Activated CD8-positive, alpha-beta memory T cell treated with anti-CD3 and anti-CD28 coated beads, Interleukin-2, amount 50 U/mL, for 4 hours (primary cell): ENCODE measurements at regions not wholly inside any gene's neighbourhood (a gene's known extent, or its start where the extent isn't known, plus 50 kb on each side); places are given as distances from the start of the nearest gene placed in this dataset.

Experiments
- DNase-seq: peaks from one replicate; pipeline ENCODE4 v3.0.0-alpha.2; 2020

DNA sequence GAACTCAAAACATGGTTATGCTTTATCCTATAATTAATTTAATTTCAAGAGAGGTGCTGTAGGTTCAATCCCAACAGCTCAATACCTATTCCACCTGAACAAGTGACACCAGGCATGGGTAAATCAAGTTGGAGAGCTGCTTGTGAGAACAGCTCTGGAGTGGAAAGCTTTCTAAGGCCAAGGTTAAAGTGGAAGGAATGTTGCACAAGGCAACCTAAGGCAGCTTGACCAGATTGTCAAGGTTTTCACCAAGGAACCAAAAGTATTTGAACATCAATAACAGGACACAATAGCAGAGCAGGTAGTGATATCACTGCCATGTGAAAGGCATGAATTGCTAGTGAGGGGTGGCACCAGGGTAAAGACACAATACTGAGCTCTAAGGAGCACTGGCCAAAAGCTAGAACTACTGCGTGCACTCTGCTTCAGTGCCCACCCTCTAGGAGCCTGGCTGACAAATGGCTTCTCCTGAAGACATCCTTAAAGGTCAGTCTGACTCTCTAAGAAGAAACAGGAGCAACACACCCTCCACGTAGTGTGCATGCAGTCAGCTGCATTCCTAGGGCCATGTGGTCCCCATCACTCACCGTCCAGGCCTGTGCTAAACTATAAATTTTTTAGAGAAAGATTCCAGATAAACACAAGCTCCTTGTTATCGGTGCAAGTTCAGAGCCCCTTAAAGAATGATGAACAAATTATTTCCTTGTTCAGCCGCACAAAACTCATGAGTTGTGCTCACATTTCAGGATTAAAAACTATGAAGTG lies 677.7 kb upstream of the KLF4 start:
- no peak for DNase-seq

DNA sequence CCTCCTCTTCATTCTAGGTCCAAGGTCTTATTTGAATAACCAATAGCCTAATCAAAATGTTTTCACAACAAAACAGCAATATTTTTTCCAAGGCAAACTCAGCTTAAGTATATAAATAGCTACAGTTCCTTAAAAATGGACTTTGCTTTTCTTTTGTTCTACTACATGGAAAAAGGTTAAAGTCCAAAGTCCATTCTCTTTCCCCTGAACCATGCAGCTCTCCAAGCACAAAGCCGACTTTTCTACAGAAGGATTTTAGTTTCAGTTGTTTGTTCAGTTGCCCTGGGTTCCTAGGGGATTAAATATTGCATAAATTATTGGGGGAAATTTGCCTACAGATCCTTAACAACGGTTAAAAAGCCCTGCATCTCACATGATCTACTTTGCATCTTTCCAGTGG lies 677.0 kb upstream of the KLF4 start:
- no peak for DNase-seq

DNA sequence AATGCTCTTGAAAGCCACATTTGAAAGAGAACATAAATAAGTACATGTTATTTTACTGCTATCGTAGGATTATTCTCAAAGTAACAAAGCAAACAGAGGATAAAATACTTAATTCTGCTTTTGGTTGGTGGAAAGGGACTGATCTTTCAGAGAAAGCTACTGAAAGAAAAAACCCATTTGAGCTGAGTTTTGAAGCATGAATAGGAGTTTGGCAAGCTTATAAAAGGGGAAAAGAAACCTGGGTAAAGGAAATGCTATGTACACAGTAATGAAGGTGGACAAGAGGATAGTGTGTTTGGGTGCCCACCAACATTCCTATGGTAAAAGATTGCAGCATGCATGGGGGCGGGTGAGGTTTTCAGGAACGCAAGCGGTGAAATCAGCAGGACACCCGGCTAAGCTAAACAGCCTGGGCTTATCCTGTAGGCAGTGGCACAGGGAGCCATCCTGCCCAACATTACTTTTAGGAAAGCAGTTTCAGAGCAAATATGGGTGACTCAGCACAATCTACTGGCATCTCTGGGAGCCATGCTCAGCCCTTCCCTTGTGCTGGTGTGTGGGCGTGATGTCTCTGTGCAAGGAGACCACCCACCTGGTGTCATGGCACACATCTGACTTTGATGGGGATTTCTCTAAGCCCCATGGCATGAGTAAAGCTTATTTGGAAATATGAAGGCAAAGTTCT lies 673.9 kb upstream of the KLF4 start:
- no peak for DNase-seq

DNA sequence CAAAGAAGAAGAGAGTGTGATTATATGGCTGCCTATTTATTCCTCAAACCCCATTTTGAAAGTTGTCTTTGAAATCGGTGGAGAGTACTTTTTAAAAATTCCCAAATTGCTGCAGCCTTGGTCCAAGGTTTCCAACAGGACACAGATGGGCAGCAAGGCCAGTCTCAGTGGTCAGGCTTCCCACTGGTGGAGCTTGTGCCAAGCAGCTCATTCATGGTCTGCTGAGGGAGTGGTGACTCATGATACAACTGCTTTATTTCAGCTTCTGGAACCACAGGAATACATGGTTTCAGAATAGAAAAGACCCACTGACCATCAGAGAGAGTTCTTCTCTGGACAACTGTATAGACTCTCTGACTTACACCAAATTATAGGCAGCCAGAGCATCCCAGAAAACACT lies 673.1 kb upstream of the KLF4 start:
- DNase-seq = no peak

DNA sequence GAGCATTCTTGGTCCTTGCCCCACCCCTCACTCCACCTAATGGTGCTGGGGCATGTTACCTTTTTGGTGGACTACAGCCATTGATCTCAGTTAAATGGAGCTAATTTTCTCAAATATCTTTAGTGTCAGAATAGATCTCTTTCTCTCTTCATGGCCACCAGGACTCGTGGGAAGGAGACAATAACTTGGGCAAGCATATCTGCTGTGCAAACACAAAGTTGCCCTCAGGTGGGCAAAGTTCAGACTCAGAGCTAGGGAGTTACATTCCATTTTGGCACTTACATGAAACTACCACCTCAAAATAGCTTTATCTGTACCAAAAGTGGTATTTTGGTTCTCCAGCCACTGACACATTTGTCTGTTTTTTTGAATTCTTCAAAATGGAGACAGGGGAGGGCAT lies 671.9 kb upstream of the KLF4 start:
- no peak for DNase-seq

DNA sequence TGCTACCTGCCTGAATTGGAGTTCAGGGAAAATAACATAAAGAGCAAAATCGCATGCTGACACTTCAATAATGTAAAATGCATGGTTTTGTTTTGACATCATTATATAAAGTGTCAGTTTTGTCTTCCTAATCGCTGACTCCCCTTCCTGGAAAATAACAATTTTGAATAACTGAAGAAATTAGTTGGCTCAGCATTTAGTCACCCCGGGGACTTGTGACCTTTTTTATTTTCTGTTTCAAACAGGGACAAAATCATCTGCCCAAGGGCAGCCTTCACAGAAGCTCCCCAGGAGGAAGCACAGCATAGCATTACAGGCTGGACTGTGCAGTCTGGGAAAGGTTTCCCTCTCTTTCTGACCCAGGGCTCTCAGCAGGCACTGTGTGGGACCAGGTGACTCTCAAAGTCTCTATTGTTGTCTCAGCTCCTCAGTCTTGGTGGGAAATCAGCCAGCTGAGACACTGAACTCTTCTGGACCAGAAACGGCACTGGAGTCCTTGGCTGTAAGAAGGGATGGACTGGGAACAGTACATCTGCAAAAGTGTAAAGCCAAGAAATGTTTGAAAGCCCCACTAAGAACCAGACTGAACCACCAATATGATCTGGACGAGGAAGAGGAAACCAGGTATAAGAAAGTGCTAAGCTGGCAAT lies 671.3 kb upstream of the KLF4 start:
- DNase-seq = no peak

DNA sequence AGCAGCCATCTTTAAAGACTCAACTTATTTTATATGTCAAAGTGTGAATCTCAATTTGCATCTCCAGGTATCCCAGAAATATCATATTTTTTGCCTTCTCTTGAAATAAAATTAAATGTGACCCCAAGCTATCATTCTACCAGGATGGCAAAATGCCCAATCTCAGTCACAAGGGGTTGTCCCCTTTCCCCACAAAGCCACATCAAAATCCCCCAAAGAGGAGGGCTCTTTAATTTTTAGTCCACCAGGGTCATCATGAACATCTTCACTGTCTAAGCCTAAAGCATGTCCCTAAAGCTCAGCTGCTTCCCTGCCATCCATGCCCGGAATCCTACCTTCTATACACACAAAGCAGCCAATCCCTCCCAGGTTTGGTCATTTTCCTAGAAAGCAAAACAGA lies 670.5 kb upstream of the KLF4 start:
- DNase-seq = no peak

DNA sequence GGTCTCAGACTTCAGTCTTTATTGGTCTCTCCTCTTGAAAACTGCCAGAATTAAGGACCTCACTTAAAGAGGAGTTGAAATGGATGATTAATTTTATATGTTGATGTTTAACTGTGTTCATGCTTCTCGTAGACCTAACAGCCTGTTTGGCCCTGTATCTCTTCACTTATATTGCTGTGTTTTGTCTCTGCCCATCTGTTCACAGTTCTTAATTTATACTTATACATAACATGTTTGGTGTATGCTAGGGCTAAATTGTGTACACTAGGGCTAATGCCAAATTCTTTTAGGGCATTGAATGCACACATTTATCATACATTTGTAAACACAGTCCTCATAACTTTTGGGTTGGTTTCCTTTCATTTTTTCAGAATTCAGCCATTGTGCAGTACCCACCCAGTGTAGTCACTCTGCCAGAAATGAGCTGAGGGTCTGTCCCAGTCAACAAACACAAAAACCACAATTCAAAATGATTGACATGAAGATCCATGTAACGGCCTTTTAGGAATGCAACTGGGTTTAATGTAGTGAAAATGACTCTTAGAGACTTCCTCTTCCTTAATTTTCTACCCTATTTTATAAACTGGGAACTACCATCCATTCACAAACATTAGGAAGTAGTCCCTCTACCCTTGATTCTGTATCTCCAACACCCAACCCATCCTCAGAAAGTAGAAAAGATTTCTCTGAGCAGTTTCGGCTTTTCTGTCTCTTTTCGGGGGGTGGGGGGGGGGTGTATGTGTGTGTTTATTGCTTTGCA lies 668.8 kb upstream of the KLF4 start:
- DNase-seq = no peak

DNA sequence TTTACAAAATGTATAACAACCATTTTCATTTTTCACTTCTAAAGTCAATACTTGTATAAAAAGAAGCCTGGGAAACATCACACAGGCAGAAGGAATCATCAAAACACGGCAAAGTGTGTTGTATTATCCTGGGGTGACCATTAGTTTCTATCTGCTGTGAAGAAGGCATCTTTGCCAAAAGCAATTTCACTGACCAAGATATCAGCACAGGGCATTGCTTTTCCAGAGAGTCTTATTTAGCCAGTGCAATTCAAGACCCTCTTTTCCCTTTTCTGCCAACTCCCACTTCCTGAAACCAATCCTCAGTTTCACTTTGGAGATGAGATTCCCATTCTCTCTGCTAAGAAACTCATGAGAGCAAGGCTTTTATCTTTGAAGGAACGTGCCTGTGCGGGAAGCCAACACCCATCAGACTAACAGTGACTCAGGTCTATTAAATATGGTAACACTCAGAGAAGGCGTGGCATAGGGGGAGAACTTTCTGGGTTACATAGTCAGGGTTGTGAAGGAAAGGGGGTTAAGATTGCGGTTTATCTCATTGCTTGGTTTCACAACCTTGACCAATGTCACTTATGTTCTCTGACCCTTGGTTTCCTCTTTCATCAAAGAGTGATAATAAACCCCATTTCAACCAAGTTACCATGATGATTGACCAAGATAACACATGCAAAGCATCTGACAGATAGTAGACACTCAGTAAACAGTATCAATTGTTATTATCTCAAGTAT lies 666.9 kb upstream of the KLF4 start:
- no peak for DNase-seq

DNA sequence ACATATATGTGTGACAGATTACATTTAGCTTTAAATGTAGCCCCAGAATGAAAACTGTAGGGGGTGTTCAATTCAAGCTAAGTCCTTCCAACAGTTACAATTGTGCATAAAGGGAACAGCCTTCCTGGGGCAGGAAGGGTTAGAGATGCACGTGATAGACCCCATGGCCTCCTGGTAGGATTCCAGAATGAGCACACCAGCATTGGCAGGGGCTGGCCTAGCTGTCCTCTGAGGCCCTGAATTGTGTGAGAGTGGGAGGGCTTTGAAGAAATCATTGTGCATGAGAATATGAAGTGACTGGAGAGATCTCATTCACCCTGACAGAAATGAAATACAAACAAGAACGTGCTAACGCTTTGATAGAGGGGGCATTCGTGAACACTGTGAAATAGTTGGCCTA lies 663.8 kb upstream of the KLF4 start:
- no peak for DNase-seq

DNA sequence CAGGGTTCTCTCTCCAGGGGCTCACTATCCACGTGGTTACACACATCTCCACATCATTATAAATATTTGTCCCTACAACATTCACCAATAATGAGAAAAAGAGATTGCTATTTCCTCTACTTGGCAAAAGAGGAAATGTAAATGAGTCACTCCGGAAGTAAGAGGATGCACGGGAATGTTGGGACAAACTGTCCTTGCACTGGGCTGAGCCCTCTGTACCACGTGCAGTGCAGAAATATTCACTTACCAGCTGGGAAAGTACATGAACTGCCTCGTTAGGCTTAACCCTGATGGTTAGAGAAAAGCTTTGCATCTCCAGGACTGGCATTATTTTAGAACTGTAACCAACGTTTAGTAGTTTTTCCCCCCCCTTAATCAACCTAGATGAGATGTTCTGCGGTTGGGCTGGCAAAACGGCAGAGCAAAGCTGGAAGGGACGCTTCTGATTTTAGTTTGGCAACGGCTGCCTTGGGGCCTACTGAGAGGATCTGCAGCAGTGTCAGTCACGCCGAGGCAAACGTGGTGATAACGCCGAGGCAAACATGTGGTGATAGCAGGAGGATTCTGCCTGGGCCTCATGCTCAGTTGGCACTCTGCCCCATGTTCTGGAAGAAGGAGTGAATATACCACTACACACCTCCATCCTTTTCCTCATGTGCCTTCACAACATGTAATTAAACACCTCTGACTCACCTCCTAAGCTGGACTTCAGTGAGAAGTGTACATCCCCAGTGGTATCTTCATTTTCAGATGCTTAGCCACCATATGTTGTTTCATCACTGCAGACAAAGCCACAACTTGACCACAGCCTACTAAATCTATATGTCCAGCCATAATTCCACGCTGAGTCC lies 661.4 kb upstream of the KLF4 start:
- DNase-seq = no peak

DNA sequence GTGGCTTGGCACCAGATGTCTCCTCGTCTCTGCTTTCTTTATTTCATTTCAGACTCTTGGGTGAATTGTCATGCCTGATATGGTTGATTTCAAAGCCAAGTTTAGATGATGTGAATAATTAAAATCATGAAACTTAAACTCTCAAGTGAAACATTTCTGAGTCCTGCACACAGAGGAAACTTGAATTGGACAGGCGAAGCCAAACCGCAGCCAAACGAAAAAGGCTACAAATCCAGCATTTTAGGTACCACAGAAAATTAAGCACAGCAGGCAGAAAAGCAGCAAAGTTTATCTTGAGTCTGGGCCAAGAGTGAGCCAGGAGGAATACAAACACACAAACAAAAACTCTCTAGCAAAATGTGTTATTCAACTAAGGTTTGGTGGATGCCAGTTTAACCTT lies 659.8 kb upstream of the KLF4 start:
- DNase-seq = no peak

DNA sequence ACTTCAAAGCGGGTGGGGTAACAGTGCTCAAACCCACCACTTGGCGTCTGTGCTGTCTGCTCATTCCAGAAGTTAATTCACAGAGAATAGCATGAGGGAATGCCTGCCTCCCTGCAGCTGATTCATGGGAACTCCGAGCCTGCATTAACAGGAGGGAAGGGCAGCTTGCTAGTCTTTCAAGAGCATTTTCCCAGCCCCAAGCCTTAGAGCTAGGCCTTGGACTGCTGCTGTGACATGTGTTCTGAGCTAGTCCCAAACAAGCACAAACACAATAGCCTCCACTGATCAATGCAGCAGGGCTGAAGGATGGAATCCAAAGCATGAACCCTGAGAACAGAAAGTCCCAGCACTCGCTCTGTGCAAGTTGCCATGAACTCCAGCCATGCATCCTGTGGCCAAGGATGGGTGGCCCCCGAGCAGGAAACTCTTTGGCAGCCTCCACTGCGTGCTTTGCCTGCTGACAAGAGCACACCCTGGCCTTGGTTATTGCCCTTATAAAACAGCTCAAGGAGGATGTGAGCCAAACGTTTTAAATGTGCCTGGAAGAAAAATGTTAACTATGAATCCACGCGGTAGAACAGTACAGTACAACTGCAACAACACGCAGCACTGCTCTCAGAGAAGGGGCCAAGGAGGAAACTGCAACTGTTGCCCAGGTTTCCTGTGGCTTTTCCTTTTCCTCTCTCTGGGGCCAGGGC lies 653.1 kb upstream of the KLF4 start:
- no peak for DNase-seq

DNA sequence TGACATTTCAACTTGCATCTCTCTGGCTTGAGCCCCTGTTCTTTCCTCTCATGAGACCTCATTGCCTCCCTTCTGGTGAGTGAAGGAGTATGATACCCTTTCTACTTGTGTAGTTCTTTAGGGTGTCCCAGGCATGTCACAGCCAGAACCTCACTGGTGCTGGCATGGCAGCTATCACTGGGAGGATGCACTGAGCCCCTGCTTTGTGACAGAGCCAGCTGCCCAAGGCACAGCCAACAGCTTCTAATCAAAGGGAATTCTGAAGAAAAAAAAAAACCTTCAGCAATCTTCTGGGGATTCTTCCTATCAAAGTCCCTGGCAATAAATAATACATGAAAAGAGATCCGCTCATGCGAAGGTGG lies 652.6 kb upstream of the KLF4 start:
- no peak for DNase-seq

DNA sequence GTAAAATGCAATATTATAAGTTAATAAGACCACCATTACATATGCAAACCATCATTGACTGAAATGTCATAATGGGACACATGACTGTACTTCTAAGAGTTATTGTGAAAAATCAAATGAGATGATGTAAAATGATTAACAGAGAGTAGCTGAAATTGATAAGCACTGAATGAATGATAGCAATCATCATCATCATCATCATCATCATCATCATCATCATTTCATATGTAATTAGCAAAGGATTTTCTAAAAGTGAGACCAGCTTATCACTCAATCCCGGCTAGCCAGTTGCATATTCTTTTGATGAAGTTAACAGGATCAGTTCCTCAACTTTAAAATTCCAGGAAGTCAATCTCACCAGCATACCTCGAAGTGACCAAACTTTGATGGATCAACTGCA lies 650.3 kb upstream of the KLF4 start:
- DNase-seq = no peak

DNA sequence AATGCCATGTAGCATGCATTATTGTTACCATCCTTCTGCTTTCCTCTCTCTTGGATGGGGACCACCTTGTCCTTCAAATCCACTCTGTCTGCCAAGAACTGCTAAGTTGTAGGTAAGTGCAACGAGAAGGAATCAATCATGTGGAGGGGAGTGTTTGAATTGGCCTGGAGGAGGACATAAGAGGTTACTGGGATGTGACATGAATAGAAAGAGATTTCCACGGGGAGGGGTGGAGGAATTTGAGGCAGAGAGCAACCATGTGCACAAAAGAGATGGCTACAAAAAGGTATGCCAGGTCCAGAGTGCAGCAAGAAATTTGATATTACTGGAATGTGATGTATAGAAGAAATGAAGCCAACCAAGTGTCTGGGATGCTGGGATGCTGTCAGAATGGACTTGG lies 648.9 kb upstream of the KLF4 start:
- DNase-seq = no peak

DNA sequence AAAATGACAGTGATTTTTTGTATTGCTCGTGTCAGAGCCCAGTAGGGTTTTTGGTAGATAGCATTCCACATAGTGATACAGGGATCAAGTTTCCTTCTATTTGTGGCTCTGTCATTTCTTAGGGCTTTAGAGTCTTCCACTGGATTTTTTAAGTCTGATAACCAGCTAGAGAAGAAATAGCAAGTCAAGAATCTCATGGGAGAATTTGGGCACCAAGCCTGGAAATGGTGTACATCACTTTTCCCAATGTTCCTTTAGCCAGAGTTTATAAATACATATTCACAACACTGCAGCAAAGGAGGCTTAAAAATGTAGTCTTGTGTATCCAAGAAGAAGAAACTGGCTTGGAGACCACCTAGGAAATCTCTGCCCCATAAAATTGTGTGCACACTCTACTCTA lies 647.1 kb upstream of the KLF4 start:
- DNase-seq = no peak

DNA sequence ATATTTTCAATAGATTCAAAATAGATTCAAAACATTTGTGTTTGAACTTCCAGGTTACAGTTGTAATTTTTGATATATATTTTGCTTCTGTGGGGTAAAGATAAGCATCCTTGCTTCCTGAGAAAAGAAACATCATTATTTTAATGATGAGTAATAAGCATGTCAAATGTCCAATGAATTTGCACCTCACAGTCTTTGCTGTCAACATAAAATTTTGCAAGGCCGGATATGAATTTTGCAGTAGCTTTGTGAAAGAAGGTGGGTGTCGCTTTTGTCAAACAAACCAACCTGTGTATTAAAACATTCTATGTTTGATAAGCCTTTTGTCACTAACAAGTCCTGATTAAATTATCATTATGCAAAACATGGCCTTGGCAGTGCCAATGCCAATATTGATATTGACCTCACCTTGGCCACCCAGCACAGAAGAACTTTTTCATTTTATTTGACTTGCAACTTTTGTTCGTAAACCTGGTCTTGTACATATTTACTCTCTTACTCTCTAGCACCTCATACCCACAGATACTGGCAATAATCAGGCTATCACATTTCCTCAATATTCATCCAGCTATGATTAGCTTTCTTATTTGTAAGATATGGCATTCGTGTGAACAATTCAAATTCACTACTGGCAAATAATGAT lies 645.0 kb upstream of the KLF4 start:
- DNase-seq = no peak

DNA sequence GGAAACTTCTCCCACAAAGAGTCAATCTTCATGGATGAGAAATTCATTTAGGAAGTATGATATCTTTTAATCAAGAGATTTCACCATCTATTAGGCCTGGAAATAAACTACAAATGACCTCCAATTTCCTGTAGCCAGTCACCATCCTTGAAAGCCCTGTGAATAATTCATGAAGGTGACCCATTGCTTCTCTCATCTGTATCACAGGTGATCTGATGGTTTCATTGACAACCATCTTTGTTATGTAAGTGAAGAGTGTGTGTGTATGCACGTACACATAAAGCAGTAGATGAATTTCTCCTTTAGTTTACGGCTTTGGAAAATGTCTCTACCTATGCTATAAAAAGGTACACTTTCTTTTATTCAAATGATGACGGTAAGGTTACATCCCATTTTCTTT lies 644.1 kb upstream of the KLF4 start:
- no peak for DNase-seq

DNA sequence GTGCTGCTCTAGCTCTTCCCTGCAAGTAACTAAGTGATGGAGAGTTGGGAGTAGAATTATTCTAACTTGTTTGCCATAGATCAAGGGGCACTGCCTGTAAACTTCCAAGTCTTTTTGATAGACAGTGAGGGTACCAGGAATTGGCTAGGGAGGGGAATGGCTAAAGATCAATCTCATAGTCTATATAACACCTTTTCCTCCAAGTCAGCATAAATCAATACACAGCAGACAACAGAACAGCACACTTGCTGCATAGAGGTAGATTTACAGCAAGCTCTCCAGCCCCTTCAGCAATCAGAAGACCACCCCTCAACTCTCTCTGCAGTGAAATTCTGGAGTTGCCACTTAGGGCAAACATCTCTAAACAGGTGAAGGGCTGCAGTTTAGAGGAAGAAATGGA lies 643.5 kb upstream of the KLF4 start:
- no peak for DNase-seq

DNA sequence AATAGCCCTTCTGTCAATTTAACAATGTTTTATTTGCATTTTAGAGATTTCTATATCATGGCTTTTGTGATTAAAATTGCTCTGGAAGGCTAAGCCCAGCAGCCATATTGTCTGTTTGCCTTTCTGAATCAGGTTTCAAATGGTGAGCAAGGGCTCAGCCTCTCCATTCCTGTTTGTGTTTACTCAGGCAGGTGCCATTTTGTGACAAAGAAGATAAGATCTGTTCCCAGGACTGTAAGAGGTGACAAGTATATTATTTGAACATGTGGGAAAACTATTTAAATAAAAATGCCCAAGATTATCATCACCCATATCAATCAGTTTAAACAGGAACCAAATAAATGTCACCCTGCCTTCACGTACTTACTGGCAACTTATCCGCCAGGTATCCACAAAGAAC lies 641.3 kb upstream of the KLF4 start:
- no peak for DNase-seq
